K562 (cell line): ENCODE measurements at regions not wholly inside any gene's neighbourhood (a gene's known extent, or its start where the extent isn't known, plus 50 kb on each side); places are given as distances from the start of the nearest gene placed in this dataset.

Source experiments
- ARNT ChIP-seq, 2 experiments: fragments of 450-650 bp; IDR thresholded peaks; 2 replicates each; pipeline ENCODE4 v1.6.1; 2016; ENCODE audit warnings: mild to moderate bottlenecking in 1 of 2
- DNMT1 ChIP-seq: fragments of 450-650 bp; IDR thresholded peaks from 2 replicates; pipeline ENCODE4 v1.6.1; 2016; ENCODE audit warnings: antibody characterized with exemption, mild to moderate bottlenecking
- EGR1 ChIP-seq: fragments of 450-650 bp; conservative IDR thresholded peaks from 2 replicates; pipeline ENCODE4 v1.6.1; 2017; ENCODE audit warnings: mild to moderate bottlenecking
- POLR3G ChIP-seq: IDR thresholded peaks from 2 replicates; pipeline ENCODE4 v1.6.1; 2011; ENCODE audit not compliant: insufficient read length, insufficient replicate concordance; ENCODE audit errors: extremely low read depth
- RFX1 ChIP-seq: fragments of 450-650 bp; IDR thresholded peaks from 2 replicates; pipeline ENCODE4 v1.6.1; 2016; ENCODE audit warnings: mild to moderate bottlenecking, moderate library complexity
- TARDBP ChIP-seq: fragments of 450-650 bp; IDR thresholded peaks from 2 replicates; pipeline ENCODE4 v1.6.1; 2016
- YY1 ChIP-seq, 3 experiments: IDR thresholded peaks; 2 replicates each; pipeline ENCODE4 v1.6.1; 2011; ENCODE audit warnings: low read length in 2 of 3, mild to moderate bottlenecking in 2 of 3, moderate library complexity in 2 of 3, borderline replicate concordance in 1 of 3, control low read depth in 1 of 3, low read depth in 1 of 3; ENCODE audit not compliant: insufficient read depth in 3 of 3, insufficient replicate concordance in 2 of 3, control insufficient read depth in 1 of 3, insufficient read length in 1 of 3; ENCODE audit errors: extremely low read depth in 1 of 3
- ZNF785 ChIP-seq: fragments of 250-450 bp; sonication (Bioruptor Pico); IDR thresholded peaks from 2 replicates; pipeline ENCODE4 v1.4.0; 2020; ENCODE audit warnings: mild to moderate bottlenecking
- TF ChIP-seq, protein P1 (sequence below): fragments of 450-650 bp; IDR thresholded peaks from 2 replicates; pipeline ENCODE4 v1.7.1; 2018; ENCODE audit warnings: mild to moderate bottlenecking, low read depth; ENCODE audit not compliant: partially characterized antibody

GRCh38 chr4:162865102-162865501 is 301.6 kb downstream of the NAF1 start:
- no peak for TF ChIP-seq EGR1
- TF ChIP-seq POLR3G: no peak
- TF ChIP-seq ZNF785: no peak
- no peak for TF ChIP-seq YY1 (IDR thresholded peaks at IDR 0.05; ENCODE audit: borderline replicate concordance in 1 of 3, control insufficient read depth in 1 of 3, extremely low read depth in 1 of 3, insufficient read depth in 3 of 3, insufficient read length in 1 of 3, insufficient replicate concordance in 2 of 3, low read depth in 1 of 3, low read length in 2 of 3)
- TF ChIP-seq TARDBP: no peak
- no peak for TF ChIP-seq ARNT (IDR thresholded peaks at IDR 0.05)
- TF ChIP-seq, protein P1, sequence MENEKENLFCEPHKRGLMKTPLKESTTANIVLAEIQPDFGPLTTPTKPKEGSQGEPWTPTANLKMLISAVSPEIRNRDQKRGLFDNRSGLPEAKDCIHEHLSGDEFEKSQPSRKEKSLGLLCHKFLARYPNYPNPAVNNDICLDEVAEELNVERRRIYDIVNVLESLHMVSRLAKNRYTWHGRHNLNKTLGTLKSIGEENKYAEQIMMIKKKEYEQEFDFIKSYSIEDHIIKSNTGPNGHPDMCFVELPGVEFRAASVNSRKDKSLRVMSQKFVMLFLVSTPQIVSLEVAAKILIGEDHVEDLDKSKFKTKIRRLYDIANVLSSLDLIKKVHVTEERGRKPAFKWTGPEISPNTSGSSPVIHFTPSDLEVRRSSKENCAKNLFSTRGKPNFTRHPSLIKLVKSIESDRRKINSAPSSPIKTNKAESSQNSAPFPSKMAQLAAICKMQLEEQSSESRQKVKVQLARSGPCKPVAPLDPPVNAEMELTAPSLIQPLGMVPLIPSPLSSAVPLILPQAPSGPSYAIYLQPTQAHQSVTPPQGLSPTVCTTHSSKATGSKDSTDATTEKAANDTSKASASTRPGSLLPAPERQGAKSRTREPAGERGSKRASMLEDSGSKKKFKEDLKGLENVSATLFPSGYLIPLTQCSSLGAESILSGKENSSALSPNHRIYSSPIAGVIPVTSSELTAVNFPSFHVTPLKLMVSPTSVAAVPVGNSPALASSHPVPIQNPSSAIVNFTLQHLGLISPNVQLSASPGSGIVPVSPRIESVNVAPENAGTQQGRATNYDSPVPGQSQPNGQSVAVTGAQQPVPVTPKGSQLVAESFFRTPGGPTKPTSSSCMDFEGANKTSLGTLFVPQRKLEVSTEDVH: no peak
- TF ChIP-seq DNMT1: no peak
- TF ChIP-seq RFX1: no peak
